ENCODE measurements at regions not wholly inside any gene's neighbourhood (a gene's known extent, or its start where the extent isn't known, plus 50 kb on each side); places are given as distances from the start of the nearest gene placed in this dataset.

- TF ChIP-seq POLR2A (IDR thresholded peaks at IDR 0.05; ENCODE audit: low read depth, low read length) (no peak), TAF1 (IDR thresholded peaks at IDR 0.05; ENCODE audit: low read depth, low read length) (no peak), POU2F2 (IDR thresholded peaks at IDR 0.05; ENCODE audit: low read depth, low read length) (no peak), POLR2AphosphoS5 (IDR thresholded peaks at IDR 0.05; ENCODE audit: low read depth, low read length) (no peak), SPI1 (IDR thresholded peaks at IDR 0.05; ENCODE audit: low read depth, low read length) (no peak), PAX5 (IDR thresholded peaks at IDR 0.05; ENCODE audit: insufficient read depth, low read length, severe bottlenecking) (no peak)
- DNase-seq (ENCODE audit: insufficient read length, low spot score) (no peak), FAIRE-seq (no peak)
Observed at GRCh38 chr13:105167385-105167784, 1368.1 kb downstream of the EFNB2 start.

GRCh38 chr13:105165449-105166125 is 1369.9 kb downstream of the EFNB2 start:
- no peak for FAIRE-seq
- TF ChIP-seq SPI1 (IDR thresholded peaks at IDR 0.05; ENCODE audit: low read depth, low read length): no peak
- TF ChIP-seq TAF1 (IDR thresholded peaks at IDR 0.05; ENCODE audit: low read depth, low read length): no peak
- no peak for TF ChIP-seq POU2F2 (IDR thresholded peaks at IDR 0.05; ENCODE audit: low read depth, low read length)
- no peak for TF ChIP-seq PAX5 (IDR thresholded peaks at IDR 0.05; ENCODE audit: insufficient read depth, low read length, severe bottlenecking)
- TF ChIP-seq POLR2AphosphoS5 (IDR thresholded peaks at IDR 0.05; ENCODE audit: low read depth, low read length): no peak
- TF ChIP-seq POLR2A (IDR thresholded peaks at IDR 0.05; ENCODE audit: low read depth, low read length): no peak

GRCh38 chr13:105159841-105160240 is 1375.6 kb downstream of the EFNB2 start:
- FAIRE-seq (no peak), DNase-seq (ENCODE audit: insufficient read length, low spot score) (no peak)
- TF ChIP-seq POU2F2 (IDR thresholded peaks at IDR 0.05; ENCODE audit: low read depth, low read length) (no peak), TAF1 (IDR thresholded peaks at IDR 0.05; ENCODE audit: low read depth, low read length) (no peak), SPI1 (IDR thresholded peaks at IDR 0.05; ENCODE audit: low read depth, low read length) (no peak), POLR2AphosphoS5 (IDR thresholded peaks at IDR 0.05; ENCODE audit: low read depth, low read length) (no peak), PAX5 (IDR thresholded peaks at IDR 0.05; ENCODE audit: insufficient read depth, low read length, severe bottlenecking) (no peak), POLR2A (IDR thresholded peaks at IDR 0.05; ENCODE audit: low read depth, low read length) (no peak)

More at GRCh38 chr13:105165449-105166125, 1369.9 kb downstream of the EFNB2 start:
- DNase-seq (ENCODE audit: insufficient read length, low spot score): no peak

- TF ChIP-seq POLR2A (IDR thresholded peaks at IDR 0.05; ENCODE audit: low read depth, low read length) (no peak), POLR2AphosphoS5 (IDR thresholded peaks at IDR 0.05; ENCODE audit: low read depth, low read length) (no peak), TAF1 (IDR thresholded peaks at IDR 0.05; ENCODE audit: low read depth, low read length) (no peak)
- DNase-seq (ENCODE audit: insufficient read length, low spot score) (no peak), FAIRE-seq (no peak)
Observed at GRCh38 chr13:105153611-105154010, 1381.9 kb downstream of the EFNB2 start.

GRCh38 chr13:105151639-105152038 is 1383.8 kb downstream of the EFNB2 start:
- FAIRE-seq: no peak
- no peak for TF ChIP-seq SPI1 (IDR thresholded peaks at IDR 0.05; ENCODE audit: low read depth, low read length)
- no peak for TF ChIP-seq POLR2AphosphoS5 (IDR thresholded peaks at IDR 0.05; ENCODE audit: low read depth, low read length)
- no peak for TF ChIP-seq TAF1 (IDR thresholded peaks at IDR 0.05; ENCODE audit: low read depth, low read length)
- no peak for TF ChIP-seq POU2F2 (IDR thresholded peaks at IDR 0.05; ENCODE audit: low read depth, low read length)
- no peak for TF ChIP-seq PAX5 (IDR thresholded peaks at IDR 0.05; ENCODE audit: insufficient read depth, low read length, severe bottlenecking)
- TF ChIP-seq POLR2A (IDR thresholded peaks at IDR 0.05; ENCODE audit: low read depth, low read length): no peak

GRCh38 chr13:105147461-105147860 is 1388.0 kb downstream of the EFNB2 start:
- FAIRE-seq (no peak), DNase-seq (ENCODE audit: insufficient read length, low spot score) (no peak)
- TF ChIP-seq POU2F2 (IDR thresholded peaks at IDR 0.05; ENCODE audit: low read depth, low read length) (no peak), POLR2AphosphoS5 (IDR thresholded peaks at IDR 0.05; ENCODE audit: low read depth, low read length) (no peak), PAX5 (IDR thresholded peaks at IDR 0.05; ENCODE audit: insufficient read depth, low read length, severe bottlenecking) (no peak), POLR2A (IDR thresholded peaks at IDR 0.05; ENCODE audit: low read depth, low read length) (no peak)

More at GRCh38 chr13:105151639-105152038, 1383.8 kb downstream of the EFNB2 start:
- no peak for DNase-seq (ENCODE audit: insufficient read length, low spot score)

GRCh38 chr13:105144936-105145335 is 1390.5 kb downstream of the EFNB2 start:
- DNase-seq (ENCODE audit: insufficient read length, low spot score): no peak
- no peak for TF ChIP-seq POLR2A (IDR thresholded peaks at IDR 0.05; ENCODE audit: low read depth, low read length)
- TF ChIP-seq POU2F2 (IDR thresholded peaks at IDR 0.05; ENCODE audit: low read depth, low read length): no peak
- no peak for TF ChIP-seq PAX5 (IDR thresholded peaks at IDR 0.05; ENCODE audit: insufficient read depth, low read length, severe bottlenecking)
- TF ChIP-seq SPI1 (IDR thresholded peaks at IDR 0.05; ENCODE audit: low read depth, low read length): no peak
- TF ChIP-seq TAF1 (IDR thresholded peaks at IDR 0.05; ENCODE audit: low read depth, low read length): no peak
- TF ChIP-seq POLR2AphosphoS5 (IDR thresholded peaks at IDR 0.05; ENCODE audit: low read depth, low read length): no peak
- no peak for FAIRE-seq

- no peak for TF ChIP-seq PAX5 (IDR thresholded peaks at IDR 0.05; ENCODE audit: insufficient read depth, low read length, severe bottlenecking)
- no peak for DNase-seq (ENCODE audit: insufficient read length, low spot score)
- no peak for FAIRE-seq
Observed at GRCh38 chr13:105144020-105144419, 1391.4 kb downstream of the EFNB2 start.

- FAIRE-seq (no peak), DNase-seq (ENCODE audit: insufficient read length, low spot score) (no peak)
- TF ChIP-seq PAX5 (IDR thresholded peaks at IDR 0.05; ENCODE audit: insufficient read depth, low read length, severe bottlenecking) (no peak), POLR2A (IDR thresholded peaks at IDR 0.05; ENCODE audit: low read depth, low read length) (no peak), POLR2AphosphoS5 (IDR thresholded peaks at IDR 0.05; ENCODE audit: low read depth, low read length) (no peak), SPI1 (IDR thresholded peaks at IDR 0.05; ENCODE audit: low read depth, low read length) (no peak), TAF1 (IDR thresholded peaks at IDR 0.05; ENCODE audit: low read depth, low read length) (no peak), POU2F2 (IDR thresholded peaks at IDR 0.05; ENCODE audit: low read depth, low read length) (no peak)
Observed at GRCh38 chr13:105142556-105142955, 1392.9 kb downstream of the EFNB2 start.

All from GM12891 (cell line).